ENCODE measurements at regions not wholly inside any gene's neighbourhood (a gene's known extent, or its start where the extent isn't known, plus 50 kb on each side); places are given as distances from the start of the nearest gene placed in this dataset.

DNA sequence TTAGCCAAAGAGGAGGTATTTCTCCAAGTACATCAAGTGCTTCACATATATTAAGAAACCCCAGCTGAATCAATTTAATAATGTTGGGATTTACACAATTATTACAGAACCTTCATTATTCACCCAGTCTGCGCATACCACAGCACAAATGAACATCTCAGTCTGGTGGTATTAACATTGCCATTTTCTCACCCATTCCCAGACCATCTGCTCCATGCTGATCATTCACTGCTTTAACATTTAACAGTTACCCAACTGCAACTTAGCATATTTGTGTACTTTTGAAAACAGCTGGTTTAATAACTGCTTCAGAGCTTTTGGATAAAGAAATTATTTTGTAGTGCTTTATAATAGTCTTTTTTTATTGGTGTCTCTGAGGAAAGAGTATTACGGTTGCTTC, 1072.1 kb downstream of the NXPH1 start:
- TF ChIP-seq, protein P1, sequence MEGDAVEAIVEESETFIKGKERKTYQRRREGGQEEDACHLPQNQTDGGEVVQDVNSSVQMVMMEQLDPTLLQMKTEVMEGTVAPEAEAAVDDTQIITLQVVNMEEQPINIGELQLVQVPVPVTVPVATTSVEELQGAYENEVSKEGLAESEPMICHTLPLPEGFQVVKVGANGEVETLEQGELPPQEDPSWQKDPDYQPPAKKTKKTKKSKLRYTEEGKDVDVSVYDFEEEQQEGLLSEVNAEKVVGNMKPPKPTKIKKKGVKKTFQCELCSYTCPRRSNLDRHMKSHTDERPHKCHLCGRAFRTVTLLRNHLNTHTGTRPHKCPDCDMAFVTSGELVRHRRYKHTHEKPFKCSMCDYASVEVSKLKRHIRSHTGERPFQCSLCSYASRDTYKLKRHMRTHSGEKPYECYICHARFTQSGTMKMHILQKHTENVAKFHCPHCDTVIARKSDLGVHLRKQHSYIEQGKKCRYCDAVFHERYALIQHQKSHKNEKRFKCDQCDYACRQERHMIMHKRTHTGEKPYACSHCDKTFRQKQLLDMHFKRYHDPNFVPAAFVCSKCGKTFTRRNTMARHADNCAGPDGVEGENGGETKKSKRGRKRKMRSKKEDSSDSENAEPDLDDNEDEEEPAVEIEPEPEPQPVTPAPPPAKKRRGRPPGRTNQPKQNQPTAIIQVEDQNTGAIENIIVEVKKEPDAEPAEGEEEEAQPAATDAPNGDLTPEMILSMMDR (IDR thresholded peaks at IDR 0.05; ENCODE audit: insufficient read depth, low read length, poor library complexity, severe bottlenecking): no peak
- TF ChIP-seq EZH2phosphoT487 (conservative IDR thresholded peaks at IDR 0.05; ENCODE audit: low read length): no peak
